ENCODE measurements at regions not wholly inside any gene's neighbourhood (a gene's known extent, or its start where the extent isn't known, plus 50 kb on each side); places are given as distances from the start of the nearest gene placed in this dataset. TPM values are rescaled to one million over a fixed set of nuclear protein-coding genes. Genes with fewer than 3 reads are reported as not detected.

- TF ChIP-seq ATF2 (CRISPR knock-in tag; IDR thresholded peaks at IDR 0.05; ENCODE audit: borderline replicate concordance, low read depth) (no peak), ATF1 (CRISPR knock-in tag; IDR thresholded peaks at IDR 0.05) (no peak), MYBL2 (CRISPR knock-in tag; IDR thresholded peaks at IDR 0.05) (no peak), ZBTB21 (CRISPR knock-in tag; IDR thresholded peaks at IDR 0.05; ENCODE audit: borderline replicate concordance) (no peak), NR2C2 (CRISPR knock-in tag; IDR thresholded peaks at IDR 0.05) (no peak)
Observed at GRCh38 chr5:96012399-96012798, 50.7 kb upstream of the ELL2 start (continued).

Small RNA genes lying in the stretch of these regions (microRNA-seq; reads per million reads assigned to microRNA genes)
- not detected for gene MIR583 (ENCODE audit: borderline number of aligned reads)
